ENCODE measurements at regions not wholly inside any gene's neighbourhood (a gene's known extent, or its start where the extent isn't known, plus 50 kb on each side); places are given as distances from the start of the nearest gene placed in this dataset.

DNA sequence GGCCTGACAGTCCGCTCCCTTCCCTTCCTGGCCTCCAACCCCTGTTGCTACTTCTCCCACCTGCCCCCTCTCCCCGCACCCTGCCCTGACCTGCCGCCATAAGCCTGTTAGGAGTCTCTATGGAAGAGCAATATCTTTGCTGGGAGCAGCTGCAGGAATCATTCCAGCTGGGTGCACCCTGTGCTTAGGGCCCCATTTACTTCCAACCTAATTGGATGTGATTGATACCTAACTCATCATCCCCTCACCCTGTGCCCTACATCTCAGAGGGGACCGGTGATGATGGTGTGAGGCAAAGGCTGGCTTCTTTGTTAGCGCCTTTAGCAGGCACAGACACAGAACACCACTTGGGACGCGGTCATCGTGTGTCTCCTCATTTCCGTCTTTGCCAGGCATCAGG, 80.0 kb upstream of the FAM180A start:
- TF ChIP-seq, protein P1, sequence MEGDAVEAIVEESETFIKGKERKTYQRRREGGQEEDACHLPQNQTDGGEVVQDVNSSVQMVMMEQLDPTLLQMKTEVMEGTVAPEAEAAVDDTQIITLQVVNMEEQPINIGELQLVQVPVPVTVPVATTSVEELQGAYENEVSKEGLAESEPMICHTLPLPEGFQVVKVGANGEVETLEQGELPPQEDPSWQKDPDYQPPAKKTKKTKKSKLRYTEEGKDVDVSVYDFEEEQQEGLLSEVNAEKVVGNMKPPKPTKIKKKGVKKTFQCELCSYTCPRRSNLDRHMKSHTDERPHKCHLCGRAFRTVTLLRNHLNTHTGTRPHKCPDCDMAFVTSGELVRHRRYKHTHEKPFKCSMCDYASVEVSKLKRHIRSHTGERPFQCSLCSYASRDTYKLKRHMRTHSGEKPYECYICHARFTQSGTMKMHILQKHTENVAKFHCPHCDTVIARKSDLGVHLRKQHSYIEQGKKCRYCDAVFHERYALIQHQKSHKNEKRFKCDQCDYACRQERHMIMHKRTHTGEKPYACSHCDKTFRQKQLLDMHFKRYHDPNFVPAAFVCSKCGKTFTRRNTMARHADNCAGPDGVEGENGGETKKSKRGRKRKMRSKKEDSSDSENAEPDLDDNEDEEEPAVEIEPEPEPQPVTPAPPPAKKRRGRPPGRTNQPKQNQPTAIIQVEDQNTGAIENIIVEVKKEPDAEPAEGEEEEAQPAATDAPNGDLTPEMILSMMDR (IDR thresholded peaks at IDR 0.05), result no peak
- TF ChIP-seq POLR2A (IDR thresholded peaks at IDR 0.05; ENCODE audit: low read length), result no peak

All from A549 (cell line).